ENCODE measurements at regions not wholly inside any gene's neighbourhood (a gene's known extent, or its start where the extent isn't known, plus 50 kb on each side); places are given as distances from the start of the nearest gene placed in this dataset.

DNA sequence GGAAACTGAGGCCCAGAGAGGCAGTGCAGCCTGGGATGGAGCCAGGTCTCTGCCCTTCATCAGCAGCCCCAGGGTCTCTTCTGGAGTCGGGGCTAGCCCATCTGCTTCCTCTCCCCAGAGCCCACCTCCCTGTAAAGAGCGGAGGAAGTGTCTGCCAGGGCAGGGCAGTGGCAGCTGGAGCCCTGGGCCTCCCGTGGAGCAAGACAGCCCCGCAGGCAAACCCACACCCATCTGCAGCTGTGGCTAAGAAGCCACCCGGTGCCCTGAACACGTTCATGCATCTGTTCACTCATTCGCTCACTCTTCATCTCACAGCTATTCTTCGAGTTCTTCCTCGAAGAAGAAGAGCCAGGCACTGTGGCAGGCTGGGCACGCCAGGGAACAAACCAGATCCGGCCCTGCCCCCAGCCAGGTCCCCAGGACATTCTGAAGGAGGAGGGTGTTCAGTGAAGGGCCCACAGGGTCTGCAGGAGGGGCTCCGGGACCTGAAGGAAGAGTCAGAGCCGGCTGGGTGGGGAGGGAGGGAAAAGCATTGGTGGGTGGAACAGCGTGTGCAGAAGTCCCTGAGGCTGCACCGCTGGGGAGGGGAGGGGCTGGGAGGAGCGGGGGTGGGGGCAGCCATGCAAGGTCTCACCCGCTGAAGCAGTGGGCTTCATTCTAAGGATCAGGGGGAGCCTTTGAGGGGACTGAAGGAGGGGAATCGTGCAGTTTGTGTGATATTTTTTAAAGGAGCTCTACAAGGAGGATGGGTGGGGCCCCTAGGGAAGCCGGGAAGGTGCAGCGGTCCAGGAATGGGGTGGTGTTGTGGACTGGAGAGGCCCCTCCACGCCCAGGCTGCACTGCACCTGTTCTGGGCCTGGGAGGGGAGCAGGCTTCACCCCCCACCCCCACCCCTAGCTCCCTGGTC lies 99.1 kb downstream of the UNCX start:
- H3K9me3 Mint-ChIP-seq, result peaks cover 11% of the 10 kb centered on the region
- H3K27ac Mint-ChIP-seq, result no peak overlapping the region
- TF ChIP-seq CTCF (IDR thresholded peaks at IDR 0.05; ENCODE audit: unreplicated experiment in 3 of 3), result no peak
- no peaks in the 10 kb centered on the region for H3K36me3 Mint-ChIP-seq (ENCODE audit: low read depth)
- no peaks in the 10 kb centered on the region for H3K4me1 Mint-ChIP-seq
- H3K27me3 Mint-ChIP-seq (ENCODE audit: low read depth), result peaks cover 53% of the 10 kb centered on the region
- H3K4me3 Mint-ChIP-seq, result no peak overlapping the region

DNA sequence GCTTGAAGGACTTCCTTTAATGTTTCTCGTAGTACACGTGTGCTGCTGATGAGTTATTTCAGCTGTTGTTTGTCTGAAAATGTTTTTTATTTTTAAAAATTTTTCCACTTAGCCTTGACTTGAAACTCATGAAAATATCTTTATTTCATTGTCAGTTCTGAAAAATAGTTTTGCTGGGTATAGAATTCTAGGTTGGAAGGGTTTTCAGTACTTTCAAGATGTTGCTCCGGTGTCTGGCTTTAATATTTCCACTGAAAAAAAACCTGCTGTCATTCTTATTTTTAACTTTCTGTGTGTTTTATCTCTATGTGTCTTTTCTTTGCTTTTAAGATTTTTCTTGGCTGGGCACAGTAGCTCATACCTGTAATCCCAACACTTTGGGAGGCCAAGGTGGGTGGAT lies 103.8 kb downstream of the UNCX start:
- no peak overlapping the region for H3K4me3 Mint-ChIP-seq
- H3K4me1 Mint-ChIP-seq, result no peaks in the 10 kb centered on the region
- H3K27ac Mint-ChIP-seq, result no peak overlapping the region
- peaks cover 10% of the 10 kb centered on the region for H3K36me3 Mint-ChIP-seq (ENCODE audit: low read depth)
- H3K9me3 Mint-ChIP-seq, result peaks cover 31% of the 10 kb centered on the region
- TF ChIP-seq CTCF (IDR thresholded peaks at IDR 0.05; ENCODE audit: unreplicated experiment in 3 of 3), result no peak
- H3K27me3 Mint-ChIP-seq (ENCODE audit: low read depth), result peaks cover 58% of the 10 kb centered on the region

GRCh38 chr7:1339611-1340010 lies 106.9 kb downstream of the UNCX start:
- H3K4me1 Mint-ChIP-seq, result no peaks in the 10 kb centered on the region
- TF ChIP-seq CTCF (IDR thresholded peaks at IDR 0.05; ENCODE audit: unreplicated experiment in 3 of 3), result no peak
- H3K9me3 Mint-ChIP-seq, result peaks cover 31% of the 10 kb centered on the region
- peaks cover 10% of the 10 kb centered on the region for H3K36me3 Mint-ChIP-seq (ENCODE audit: low read depth)
- no peak overlapping the region for H3K4me3 Mint-ChIP-seq
- peak overlapping the region in 1 of 3 experiments; percentile 24 for H3K27ac Mint-ChIP-seq
- H3K27me3 Mint-ChIP-seq (ENCODE audit: low read depth), result peaks cover 64% of the 10 kb centered on the region

- H3K9me3 Mint-ChIP-seq, result peaks cover 30% of the 10 kb centered on the region
- H3K4me3 Mint-ChIP-seq, result no peak overlapping the region
These were observed 107.4 kb downstream of the UNCX start for GRCh38 chr7:1340031-1340430.

GRCh38 chr7:1340461-1341360 lies 108.0 kb downstream of the UNCX start:
- H3K4me1 Mint-ChIP-seq, result no peaks in the 10 kb centered on the region

More at GRCh38 chr7:1340031-1340430, 107.4 kb downstream of the UNCX start:
- H3K27me3 Mint-ChIP-seq (ENCODE audit: low read depth), result peaks cover 61% of the 10 kb centered on the region
- TF ChIP-seq CTCF (IDR thresholded peaks at IDR 0.05; ENCODE audit: unreplicated experiment in 3 of 3), result no peak
- peak overlapping the region in 1 of 3 experiments; percentile 24 for H3K27ac Mint-ChIP-seq
- peaks cover 10% of the 10 kb centered on the region for H3K36me3 Mint-ChIP-seq (ENCODE audit: low read depth)
- no peaks in the 10 kb centered on the region for H3K4me1 Mint-ChIP-seq

More at GRCh38 chr7:1340461-1341360, 108.0 kb downstream of the UNCX start:
- H3K9me3 Mint-ChIP-seq, result peaks cover 28% of the 10 kb centered on the region
- H3K4me3 Mint-ChIP-seq, result no peak overlapping the region
- TF ChIP-seq CTCF (IDR thresholded peaks at IDR 0.05; ENCODE audit: unreplicated experiment in 3 of 3), result no peak
- H3K36me3 Mint-ChIP-seq (ENCODE audit: low read depth), result peaks cover 10% of the 10 kb centered on the region
- peak overlapping the region in 1 of 3 experiments; percentile 30 for H3K27ac Mint-ChIP-seq
- peaks cover 57% of the 10 kb centered on the region for H3K27me3 Mint-ChIP-seq (ENCODE audit: low read depth)
